AG04450 (cell line): ENCODE measurements at regions not wholly inside any gene's neighbourhood (a gene's known extent, or its start where the extent isn't known, plus 50 kb on each side); places are given as distances from the start of the nearest gene placed in this dataset.

Source experiments
- CTCF ChIA-PET: fragments of 300-600, 350-600 bp; formaldehyde crosslinking; extraction: SDS; loops from one replicate; lab custom pipeline; 2022; ENCODE audit warnings: antibody characterized with exemption, inconsistent platforms; lab: Charles Lee
- POLR2A ChIA-PET: fragments of 350-600 bp; formaldehyde crosslinking; extraction: SDS; loops from one replicate; lab custom pipeline; 2021; ENCODE audit warnings: antibody characterized with exemption, inconsistent platforms; lab: Yijun Ruan, JAX
- DNase-seq: peaks from one replicate; pipeline ENCODE4 v3.0.0-alpha.2; 2011; ENCODE audit warnings: low read depth, low spot score
- H3K27ac ChIP-seq: one replicate; pipeline ENCODE4 v1.5.1; 2012; ENCODE audit warnings: low read depth, low read length, control low read depth
- H3K27me3 ChIP-seq: one replicate; pipeline ENCODE4 v1.6.0; 2012; ENCODE audit warnings: low read length; ENCODE audit not compliant: control insufficient read depth, insufficient read depth
- H3K4me3 ChIP-seq: 2 replicates; pipeline ENCODE4 v1.5.1; 2011; ENCODE audit warnings: mild to moderate bottlenecking, low read depth, low read length, control low read depth
- H3K9me3 ChIP-seq: 2 replicates; pipeline ENCODE4 v1.5.1; 2012; ENCODE audit warnings: low read length; ENCODE audit not compliant: control insufficient read depth, insufficient read depth
- CTCF ChIP-seq: IDR thresholded peaks from 2 replicates; pipeline ENCODE4 v1.5.1; 2011; ENCODE audit warnings: low read depth, low read length, control low read depth, inconsistent platforms

GRCh38 chr1:118253053-118253915 lies 68.3 kb upstream of the SPAG17 start:
- CTCF ChIA-PET: no interaction called here

GRCh38 chr1:118252624-118253023 lies 67.6 kb upstream of the SPAG17 start:
- TF ChIP-seq CTCF: no peak
- ChIA-PET POLR2A (no interaction called here), CTCF (no interaction called here)
- peaks cover 2% of the 10 kb centered on the region for H3K27me3 ChIP-seq
- no peak overlapping the region for H3K27ac ChIP-seq
- H3K9me3 ChIP-seq: no peaks in the 10 kb centered on the region
- H3K4me3 ChIP-seq: no peak overlapping the region
- DNase-seq: no peak

More at GRCh38 chr1:118253053-118253915, 68.3 kb upstream of the SPAG17 start:
- no peak for TF ChIP-seq CTCF
- H3K27ac ChIP-seq: no peak overlapping the region
- H3K9me3 ChIP-seq: no peaks in the 10 kb centered on the region
- no peak overlapping the region for H3K4me3 ChIP-seq
- DNase-seq: no peak
- POLR2A ChIA-PET: no interaction called here
- H3K27me3 ChIP-seq: peaks cover 2% of the 10 kb centered on the region

GRCh38 chr1:118250232-118250631 lies 65.2 kb upstream of the SPAG17 start:
- Histone ChIP-seq H3K4me3 (no peak overlapping the region), H3K27me3 (peaks cover 2% of the 10 kb centered on the region), H3K9me3 (no peaks in the 10 kb centered on the region), H3K27ac (no peak overlapping the region)
- TF ChIP-seq CTCF: no peak
- CTCF ChIA-PET: no interaction called here
- POLR2A ChIA-PET: no interaction called here
- no peak for DNase-seq

- POLR2A ChIA-PET: no interaction called here
- no peak for TF ChIP-seq CTCF
- H3K27me3 ChIP-seq: peaks cover 2% of the 10 kb centered on the region
- CTCF ChIA-PET: interaction anchor here (0.9 kb wide), 1 partner anchor 172 kb away, joined by 3 read pairs; no protein-coding TSS in a partner anchor
- H3K9me3 ChIP-seq: no peaks in the 10 kb centered on the region
- H3K4me3 ChIP-seq: no peak overlapping the region
- no peak overlapping the region for H3K27ac ChIP-seq
- no peak for DNase-seq
These were observed 64.6 kb upstream of the SPAG17 start for GRCh38 chr1:118249641-118250040.

GRCh38 chr1:118247593-118247992 lies 62.6 kb upstream of the SPAG17 start:
- ChIA-PET CTCF (interaction anchor here (0.5 to 1.5 kb wide), 5 partner anchors 13 to 1537 kb away, joined by 3 to 5 read pairs (median 4); no protein-coding TSS in a partner anchor), POLR2A (no interaction called here)
- H3K27me3 ChIP-seq: no peaks in the 10 kb centered on the region
- no peak for DNase-seq
- no peaks in the 10 kb centered on the region for H3K9me3 ChIP-seq
- TF ChIP-seq CTCF: peak; percentile 49
- H3K27ac ChIP-seq: no peak overlapping the region
- H3K4me3 ChIP-seq: no peak overlapping the region
